Neural cell (in vitro differentiated cells): ENCODE measurements at regions not wholly inside any gene's neighbourhood (a gene's known extent, or its start where the extent isn't known, plus 50 kb on each side); places are given as distances from the start of the nearest gene placed in this dataset.
"Not testable (repeated sequence)": the region's sequence is repeated elsewhere in the genome, so short reads cannot be mapped to it uniquely, and the experiment has no call there.

Experiments used
- H2AFZ ChIP-seq: fragments of 200-600, 300-800 bp; sonication (generic), shearing (Covaris generic); 2 replicates; pipeline ENCODE4 v1.6.0; 2014; ENCODE audit warnings: low read depth, mild to moderate bottlenecking, antibody characterized with exemption, low read length, moderate library complexity
- H3F3A ChIP-seq: fragments of 200-600 bp; shearing (Covaris generic); 2 replicates; pipeline ENCODE4 v1.6.1; 2016; ENCODE audit warnings: mild to moderate bottlenecking, moderate library complexity, mixed read lengths, antibody characterized with exemption, low read length; ENCODE audit not compliant: insufficient read depth, poor library complexity, severe bottlenecking
- H3K27ac ChIP-seq: fragments of 200-600, 300-800 bp; sonication (generic), shearing (Covaris generic); 2 replicates; pipeline ENCODE4 v1.5.1; 2014; ENCODE audit warnings: mild to moderate bottlenecking, low read length, moderate library complexity
- H3K27me3 ChIP-seq: fragments of 300-800, 200-600 bp; sonication (generic), shearing (Covaris generic); 2 replicates; pipeline ENCODE4 v1.6.0; 2014; ENCODE audit warnings: mild to moderate bottlenecking, low read depth, low read length, moderate library complexity; ENCODE audit not compliant: insufficient read depth
- H3K36me3 ChIP-seq: fragments of 300-800, 200-600 bp; sonication (generic), shearing (Covaris generic); 2 replicates; pipeline ENCODE4 v1.5.1; 2014; ENCODE audit warnings: mild to moderate bottlenecking, antibody characterized with exemption, low read length, moderate library complexity; ENCODE audit not compliant: insufficient read depth
- H3K4me2 ChIP-seq: fragments of 300-800, 200-600 bp; sonication (generic), shearing (Covaris generic); 2 replicates; pipeline ENCODE4 v1.6.0; 2014; ENCODE audit warnings: mild to moderate bottlenecking, low read length
- H3K4me3 ChIP-seq: fragments of 300-800, 200-600 bp; sonication (generic), shearing (Covaris generic); 2 replicates; pipeline ENCODE4 v1.5.1; 2014; ENCODE audit warnings: mild to moderate bottlenecking, low read length, moderate library complexity
- H3K79me2 ChIP-seq: fragments of 200-600 bp; shearing (Covaris generic); replicated peaks from 2 replicates; pipeline ENCODE4 v1.6.0; 2014; ENCODE audit warnings: mild to moderate bottlenecking, low read length, moderate library complexity; ENCODE audit not compliant: insufficient read depth
- H3K9ac ChIP-seq: fragments of 300-800, 200-600 bp; sonication (generic), shearing (Covaris generic); 2 replicates; pipeline ENCODE4 v1.6.1; 2016; ENCODE audit warnings: mild to moderate bottlenecking, low read length, mixed read lengths
- H3K9me2 ChIP-seq: fragments of 200-600 bp; shearing (Covaris generic); 2 replicates; pipeline ENCODE4 v1.6.1; 2016; ENCODE audit warnings: mild to moderate bottlenecking, low read length, mixed read lengths; ENCODE audit not compliant: insufficient read depth
- H3K9me3 ChIP-seq: fragments of 200-600, 300-800 bp; sonication (generic), shearing (Covaris generic); 2 replicates; pipeline ENCODE4 v1.6.1; 2016; ENCODE audit warnings: mild to moderate bottlenecking, mixed run types, low read length, moderate library complexity, mixed read lengths
- H4K20me1 ChIP-seq: fragments of 200-600 bp; shearing (Covaris generic); 2 replicates; pipeline ENCODE4 v1.6.1; 2016; ENCODE audit warnings: mild to moderate bottlenecking, mixed run types; ENCODE audit not compliant: insufficient read depth
- CTCF ChIP-seq: fragments of 450-650 bp; IDR thresholded peaks from 2 replicates; pipeline ENCODE4 v1.5.1; 2014; ENCODE audit warnings: antibody characterized with exemption, mild to moderate bottlenecking, moderate library complexity; ENCODE audit not compliant: poor library complexity, severe bottlenecking
- EP300 ChIP-seq: fragments of 450-650 bp; conservative IDR thresholded peaks from 2 replicates; pipeline ENCODE4 v1.6.1; 2014; ENCODE audit warnings: antibody characterized with exemption, mild to moderate bottlenecking, moderate library complexity; ENCODE audit not compliant: poor library complexity, severe bottlenecking
- EZH2 ChIP-seq: fragments of 200-600, 300-800 bp; shearing (Covaris generic), sonication (generic); IDR thresholded peaks from 2 replicates; pipeline ENCODE4 v1.6.1; 2014; ENCODE audit warnings: antibody characterized with exemption, low read length, borderline replicate concordance, mild to moderate bottlenecking; ENCODE audit not compliant: insufficient read depth, poor library complexity, severe bottlenecking
- MXI1 ChIP-seq: fragments of 450-650 bp; conservative IDR thresholded peaks from 2 replicates; pipeline ENCODE4 v1.6.1; 2014; ENCODE audit warnings: antibody characterized with exemption, mild to moderate bottlenecking; ENCODE audit not compliant: poor library complexity, severe bottlenecking
- POLR2AphosphoS5 ChIP-seq: IDR thresholded peaks from 2 replicates; pipeline ENCODE4 v1.6.1; 2012
- RAD21 ChIP-seq: fragments of 450-650 bp; conservative IDR thresholded peaks from 2 replicates; pipeline ENCODE4 v1.6.1; 2014; ENCODE audit warnings: antibody characterized with exemption, mild to moderate bottlenecking, moderate library complexity
- REST ChIP-seq: IDR thresholded peaks from 2 replicates; pipeline ENCODE4 v1.6.1; 2012; ENCODE audit warnings: borderline replicate concordance
- SMC3 ChIP-seq: fragments of 450-650 bp; conservative IDR thresholded peaks from 2 replicates; pipeline ENCODE4 v1.6.1; 2014; ENCODE audit warnings: antibody characterized with exemption, mild to moderate bottlenecking, moderate library complexity; ENCODE audit not compliant: poor library complexity
- TAF1 ChIP-seq: IDR thresholded peaks from 2 replicates; pipeline ENCODE4 v1.6.1; 2012; ENCODE audit warnings: low read depth
- small RNA-seq, 3 experiments: library from RNA; depleted of rRNA; stranded (forward); fragments of <200 nt; gene quantifications; one replicate each; pipeline ENCODE3, GENCODE V24; 2012

- H4K20me1 ChIP-seq = no peaks in the 10 kb centered on the region
- peak; percentile 79 for TF ChIP-seq RAD21
- no peak for TF ChIP-seq MXI1
- TF ChIP-seq EZH2 = no peak
- no peak for TF ChIP-seq EP300
- TF ChIP-seq SMC3 = peak; percentile 80
- TF ChIP-seq CTCF = peak; percentile 72
- TF ChIP-seq TAF1 = no peak
- no peak for TF ChIP-seq POLR2AphosphoS5
- no peak for TF ChIP-seq REST
- no peak overlapping the region for H3K4me2 ChIP-seq
Measured at GRCh38 chr15:53811530-53811929, 52.1 kb upstream of the WDR72 start.

DNA sequence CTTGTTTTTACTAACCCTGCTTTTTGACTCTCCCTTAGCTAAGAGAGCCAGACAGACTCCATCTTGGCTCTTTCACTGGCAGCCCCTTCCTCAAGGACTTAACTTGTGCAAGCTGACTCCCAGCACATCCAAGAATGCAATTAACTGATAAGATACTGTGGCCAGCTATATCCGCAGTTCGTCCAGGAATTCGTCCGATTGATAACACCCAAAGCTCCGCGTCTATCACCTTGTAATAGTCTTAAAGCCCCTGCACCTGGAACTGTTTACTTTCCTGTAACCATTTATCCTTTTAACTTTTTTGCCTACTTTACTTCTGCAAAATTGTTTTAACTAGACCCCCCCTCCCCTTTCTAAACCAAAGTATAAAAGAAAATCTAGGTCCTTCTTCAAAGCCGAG is 50.8 kb upstream of the WDR72 start:
- not testable (repeated sequence) for H2AFZ ChIP-seq, H3K27ac ChIP-seq, H3K9me2 ChIP-seq

More at GRCh38 chr15:53811530-53811929, 52.1 kb upstream of the WDR72 start:
- Histone ChIP-seq H2AFZ (no peak overlapping the region), H3K79me2 (no peaks in the 10 kb centered on the region), H3K9ac (no peak overlapping the region), H3K36me3 (no peaks in the 10 kb centered on the region), H3K27ac (no peak overlapping the region), H3F3A (no peaks in the 10 kb centered on the region), H3K9me3 (no peaks in the 10 kb centered on the region), H3K9me2 (no peaks in the 10 kb centered on the region), H3K27me3 (no peaks in the 10 kb centered on the region), H3K4me3 (no peak overlapping the region)

More for the DNA sequence above, 50.8 kb upstream of the WDR72 start:
- H3K27me3 ChIP-seq, H3F3A ChIP-seq, H3K4me3 ChIP-seq, H3K4me2 ChIP-seq, H4K20me1 ChIP-seq, H3K36me3 ChIP-seq, H3K79me2 ChIP-seq, H3K9me3 ChIP-seq, H3K9ac ChIP-seq: not testable (repeated sequence)

Small RNA genes in the stretch of these regions (small RNA-seq; reads per million reads assigned to genes)
- gene AC084759.1 = 0 reads per million in 3 experiments
